ENCODE measurements at regions not wholly inside any gene's neighbourhood (a gene's known extent, or its start where the extent isn't known, plus 50 kb on each side); places are given as distances from the start of the nearest gene placed in this dataset.

DNA sequence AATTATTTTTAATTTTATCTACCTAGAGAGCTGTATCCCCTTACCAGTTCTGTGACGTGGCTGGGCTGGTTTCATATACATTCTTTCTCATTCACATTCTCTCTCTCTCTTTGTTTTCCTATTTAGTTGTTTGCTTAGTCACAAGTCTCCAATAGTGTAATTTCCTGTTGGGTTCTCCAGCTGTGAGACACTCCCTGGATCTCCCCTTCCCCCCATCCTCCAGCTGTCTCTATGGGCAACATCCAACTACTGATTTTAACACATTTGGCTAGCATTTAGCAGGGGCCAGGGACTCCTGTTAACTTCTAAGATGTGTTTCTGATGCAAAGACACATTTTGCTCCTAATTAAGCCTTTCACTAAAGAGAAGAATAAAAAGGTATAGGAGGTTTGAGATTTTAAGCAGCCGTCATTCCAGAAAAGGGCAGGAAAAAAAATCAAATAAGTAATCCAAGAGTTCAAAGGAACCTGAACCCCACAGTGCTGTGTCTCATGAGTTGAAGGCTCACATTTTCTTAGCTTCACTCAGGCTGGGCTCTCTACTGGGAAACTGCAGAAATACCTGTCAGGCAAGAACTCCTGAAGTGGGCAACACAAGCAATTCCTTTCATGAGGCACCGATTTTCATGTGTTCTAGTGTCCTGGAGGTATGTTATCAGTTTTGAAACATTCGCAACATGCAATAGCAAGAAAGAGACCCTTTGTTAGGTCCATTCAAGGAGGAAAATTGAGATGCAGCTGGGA lies 198.7 kb upstream of the C9orf72 start:
- Histone ChIP-seq H3K27me3 (ENCODE audit: control insufficient read depth, low read length) (no peaks in the 10 kb centered on the region), H4K20me1 (ENCODE audit: control insufficient read depth, insufficient read depth, low read depth, low read length) (no peaks in the 10 kb centered on the region), H3K9me3 (ENCODE audit: control insufficient read depth, insufficient read depth, low read length) (no peaks in the 10 kb centered on the region), H3K4me1 (ENCODE audit: control insufficient read depth, low read length) (no peaks in the 10 kb centered on the region), H3K4me3 (ENCODE audit: low read length) (no peak overlapping the region), H3K79me2 (ENCODE audit: control insufficient read depth, low read length) (no peaks in the 10 kb centered on the region), H3F3A (ENCODE audit: control insufficient read depth, insufficient read depth) (no peaks in the 10 kb centered on the region), H3K9me2 (replicated peaks; ENCODE audit: control insufficient read depth, low read length) (no peaks in the 10 kb centered on the region), H3K27ac (ENCODE audit: low read depth, low read length) (no peak overlapping the region), H3K36me3 (ENCODE audit: control insufficient read depth, low read length) (no peaks in the 10 kb centered on the region), H3K4me2 (ENCODE audit: low read length) (no peak overlapping the region)
- TF ChIP-seq EZH2phosphoT487 (IDR thresholded peaks at IDR 0.05; ENCODE audit: borderline replicate concordance, low read length) (no peak), CTCF (IDR thresholded peaks at IDR 0.05; ENCODE audit: low read depth, low read length, poor library complexity, severe bottlenecking) (no peak)

DNA sequence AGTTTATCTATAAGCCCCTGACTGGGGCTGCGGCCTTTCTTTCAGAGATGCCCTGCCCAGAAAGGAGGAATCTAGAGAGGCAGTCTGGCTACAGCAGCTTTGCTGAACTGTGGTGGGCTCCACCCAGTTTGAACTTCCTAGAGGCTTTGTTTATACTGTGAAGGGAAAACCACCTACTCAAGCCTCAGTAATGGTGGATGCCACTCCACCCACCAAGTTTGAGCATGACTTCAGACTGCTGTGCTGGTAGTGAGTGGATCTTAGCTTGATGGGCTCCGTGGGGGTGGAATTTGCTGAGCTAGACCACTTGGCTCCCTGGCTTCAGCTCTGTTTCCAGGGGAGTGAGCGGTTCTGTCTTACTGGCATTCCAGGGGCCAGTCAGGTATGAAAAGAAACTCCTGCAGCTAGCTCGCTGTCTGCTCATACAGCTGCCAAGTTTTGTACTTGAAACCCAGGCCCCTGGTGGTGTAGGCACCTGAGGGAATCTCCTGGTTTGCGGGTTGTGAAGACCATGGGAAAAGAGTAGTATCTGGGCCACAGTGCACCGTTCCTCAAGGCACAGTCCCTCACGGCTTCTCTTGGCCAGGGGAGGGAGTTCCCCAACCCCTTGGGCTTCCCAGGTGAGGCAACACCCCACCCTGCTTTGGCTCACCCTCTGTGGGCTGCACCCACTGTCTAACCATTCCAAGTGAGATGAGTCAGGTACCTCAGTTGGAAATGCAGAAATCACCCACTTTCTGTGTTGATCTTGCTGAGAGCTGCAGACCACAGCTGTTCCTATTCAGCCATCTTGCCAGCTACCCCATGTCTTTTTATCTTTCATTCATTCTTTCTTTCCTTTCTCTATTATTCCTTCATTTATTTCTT lies 211.8 kb upstream of the C9orf72 start:
- Histone ChIP-seq H3K9me2 (replicated peaks; ENCODE audit: control insufficient read depth, low read length) (no peaks in the 10 kb centered on the region), H3K4me3 (ENCODE audit: low read length) (no peak overlapping the region), H3K4me1 (ENCODE audit: control insufficient read depth, low read length) (no peaks in the 10 kb centered on the region), H3K79me2 (ENCODE audit: control insufficient read depth, low read length) (no peaks in the 10 kb centered on the region), H3K36me3 (ENCODE audit: control insufficient read depth, low read length) (no peaks in the 10 kb centered on the region), H3K27ac (ENCODE audit: low read depth, low read length) (no peak overlapping the region), H3F3A (ENCODE audit: control insufficient read depth, insufficient read depth) (no peaks in the 10 kb centered on the region), H3K4me2 (ENCODE audit: low read length) (no peak overlapping the region), H3K9me3 (ENCODE audit: control insufficient read depth, insufficient read depth, low read length) (no peaks in the 10 kb centered on the region), H3K27me3 (ENCODE audit: control insufficient read depth, low read length) (no peaks in the 10 kb centered on the region), H4K20me1 (ENCODE audit: control insufficient read depth, insufficient read depth, low read depth, low read length) (no peaks in the 10 kb centered on the region)
- TF ChIP-seq CTCF (IDR thresholded peaks at IDR 0.05; ENCODE audit: low read depth, low read length, poor library complexity, severe bottlenecking) (no peak), EZH2phosphoT487 (IDR thresholded peaks at IDR 0.05; ENCODE audit: borderline replicate concordance, low read length) (no peak)

- Histone ChIP-seq H3K9me3 (ENCODE audit: control insufficient read depth, insufficient read depth, low read length) (no peaks in the 10 kb centered on the region), H3K79me2 (ENCODE audit: control insufficient read depth, low read length) (no peaks in the 10 kb centered on the region), H3K4me2 (ENCODE audit: low read length) (no peak overlapping the region), H3K4me1 (ENCODE audit: control insufficient read depth, low read length) (no peaks in the 10 kb centered on the region), H3K9me2 (replicated peaks; ENCODE audit: control insufficient read depth, low read length) (no peaks in the 10 kb centered on the region), H3K27ac (ENCODE audit: low read depth, low read length) (no peak overlapping the region), H3K27me3 (ENCODE audit: control insufficient read depth, low read length) (no peaks in the 10 kb centered on the region), H4K20me1 (ENCODE audit: control insufficient read depth, insufficient read depth, low read depth, low read length) (no peaks in the 10 kb centered on the region), H3K4me3 (ENCODE audit: low read length) (no peak overlapping the region), H3F3A (ENCODE audit: control insufficient read depth, insufficient read depth) (no peaks in the 10 kb centered on the region), H3K36me3 (ENCODE audit: control insufficient read depth, low read length) (no peaks in the 10 kb centered on the region)
- no peak for TF ChIP-seq EZH2phosphoT487 (IDR thresholded peaks at IDR 0.05; ENCODE audit: borderline replicate concordance, low read length)
These were observed 212.4 kb upstream of the C9orf72 start for GRCh38 chr9:27785714-27786100.

DNA sequence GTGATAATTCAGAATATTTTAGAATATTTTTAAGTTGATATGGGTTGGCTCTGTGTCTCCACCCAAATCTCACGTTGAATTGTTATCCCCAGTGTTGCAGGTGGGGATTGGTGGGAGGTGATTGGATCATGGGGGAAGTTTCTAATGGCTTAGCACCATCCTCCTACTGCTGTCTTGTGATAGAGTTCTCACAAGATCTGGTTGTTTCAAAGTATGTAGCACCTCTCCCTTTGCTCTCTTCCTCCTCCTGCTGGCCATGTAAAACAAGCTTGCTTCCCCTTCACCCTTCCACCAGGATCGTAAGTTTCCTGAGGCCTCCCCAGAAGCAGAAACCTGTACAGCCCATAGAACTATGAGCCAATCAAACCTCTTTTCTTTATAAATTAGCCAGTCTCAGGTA lies 214.6 kb upstream of the C9orf72 start:
- Histone ChIP-seq H3K27me3 (ENCODE audit: control insufficient read depth, low read length) (no peaks in the 10 kb centered on the region), H3K4me3 (ENCODE audit: low read length) (no peak overlapping the region), H3K36me3 (ENCODE audit: control insufficient read depth, low read length) (no peaks in the 10 kb centered on the region), H3K27ac (ENCODE audit: low read depth, low read length) (no peak overlapping the region), H3K9me2 (replicated peaks; ENCODE audit: control insufficient read depth, low read length) (no peaks in the 10 kb centered on the region), H3K79me2 (ENCODE audit: control insufficient read depth, low read length) (no peaks in the 10 kb centered on the region), H3K4me1 (ENCODE audit: control insufficient read depth, low read length) (no peaks in the 10 kb centered on the region), H4K20me1 (ENCODE audit: control insufficient read depth, insufficient read depth, low read depth, low read length) (no peaks in the 10 kb centered on the region), H3F3A (ENCODE audit: control insufficient read depth, insufficient read depth) (no peaks in the 10 kb centered on the region), H3K9me3 (ENCODE audit: control insufficient read depth, insufficient read depth, low read length) (no peaks in the 10 kb centered on the region), H3K4me2 (ENCODE audit: low read length) (no peak overlapping the region)
- no peak for TF ChIP-seq EZH2phosphoT487 (IDR thresholded peaks at IDR 0.05; ENCODE audit: borderline replicate concordance, low read length)
- TF ChIP-seq CTCF (IDR thresholded peaks at IDR 0.05; ENCODE audit: low read depth, low read length, poor library complexity, severe bottlenecking): no peak

All from DOHH2 (cell line).